ENCODE measurements at regions not wholly inside any gene's neighbourhood (a gene's known extent, or its start where the extent isn't known, plus 50 kb on each side); places are given as distances from the start of the nearest gene placed in this dataset.

- no peak for DNase-seq
Measured at GRCh38 chr14:84180336-84180735, 1349.6 kb upstream of the FLRT2 start.

GRCh38 chr14:84181072-84181471 lies 1348.9 kb upstream of the FLRT2 start:
- DNase-seq = no peak

GRCh38 chr14:84195514-84195913 lies 1334.4 kb upstream of the FLRT2 start:
- no peak for DNase-seq

- no peak for DNase-seq
Measured at GRCh38 chr14:84197704-84198103, 1332.2 kb upstream of the FLRT2 start.

GRCh38 chr14:84202486-84202885 lies 1327.5 kb upstream of the FLRT2 start:
- DNase-seq = no peak

- no peak for DNase-seq
Measured at GRCh38 chr14:84203896-84204295, 1326.0 kb upstream of the FLRT2 start.

GRCh38 chr14:84208451-84208850 lies 1321.5 kb upstream of the FLRT2 start:
- no peak for DNase-seq

GRCh38 chr14:84209031-84209430 lies 1320.9 kb upstream of the FLRT2 start:
- no peak for DNase-seq

- DNase-seq = no peak
Measured at GRCh38 chr14:84217066-84217465, 1312.9 kb upstream of the FLRT2 start.

- DNase-seq = no peak
Measured at GRCh38 chr14:84225268-84225667, 1304.7 kb upstream of the FLRT2 start.

GRCh38 chr14:84228702-84229101 lies 1301.2 kb upstream of the FLRT2 start:
- no peak for DNase-seq

- no peak for DNase-seq
Measured at GRCh38 chr14:84234281-84234680, 1295.7 kb upstream of the FLRT2 start.

- no peak for DNase-seq
Measured at GRCh38 chr14:84236290-84236689, 1293.7 kb upstream of the FLRT2 start.

GRCh38 chr14:84237881-84238280 lies 1292.1 kb upstream of the FLRT2 start:
- no peak for DNase-seq

- no peak for DNase-seq
Measured at GRCh38 chr14:84247693-84248092, 1282.3 kb upstream of the FLRT2 start.

GRCh38 chr14:84250893-84251292 lies 1279.1 kb upstream of the FLRT2 start:
- no peak for DNase-seq

- DNase-seq = no peak
Measured at GRCh38 chr14:84251411-84252115, 1278.4 kb upstream of the FLRT2 start.

- no peak for DNase-seq
Measured at GRCh38 chr14:84252706-84253105, 1277.2 kb upstream of the FLRT2 start.

- no peak for DNase-seq
Measured at GRCh38 chr14:84253326-84253725, 1276.6 kb upstream of the FLRT2 start.

- no peak for DNase-seq
Measured at GRCh38 chr14:84254290-84254689, 1275.7 kb upstream of the FLRT2 start.

GRCh38 chr14:84262932-84263331 lies 1267.0 kb upstream of the FLRT2 start:
- no peak for DNase-seq

GRCh38 chr14:84272290-84272721 lies 1257.6 kb upstream of the FLRT2 start:
- DNase-seq = no peak

GRCh38 chr14:84273181-84273580 lies 1256.8 kb upstream of the FLRT2 start:
- DNase-seq = no peak

- DNase-seq = no peak
Measured at GRCh38 chr14:84282618-84283017, 1247.3 kb upstream of the FLRT2 start.

- DNase-seq = no peak
Measured at GRCh38 chr14:84288781-84289180, 1241.2 kb upstream of the FLRT2 start.

Data from NCI-H774 (cell line).